Liver (tissue), 3 donors: ENCODE measurements at regions not wholly inside any gene's neighbourhood (a gene's known extent, or its start where the extent isn't known, plus 50 kb on each side); places are given as distances from the start of the nearest gene placed in this dataset.

Source experiments
- CTCF ChIP-seq: fragments of 150-350 bp; IDR thresholded peaks from 2 replicates; pipeline ENCODE4 v1.5.1; 2017; ENCODE audit warnings: improper control_type of control experiment, low read depth, low read length; ENCODE audit not compliant: missing input control
- FOXA1 ChIP-seq: IDR thresholded peaks from 2 replicates; pipeline ENCODE4 v1.6.1; 2016; ENCODE audit warnings: antibody characterized with exemption
- JUND ChIP-seq, 2 donors: IDR thresholded peaks; 2 replicates each; pipeline ENCODE4 v1.6.1; 2016; ENCODE audit warnings: antibody characterized with exemption in 2 of 2
- MAX ChIP-seq: IDR thresholded peaks from 2 replicates; pipeline ENCODE4 v1.6.1; 2016; ENCODE audit warnings: antibody characterized with exemption
- NR2F2 ChIP-seq: IDR thresholded peaks from 2 replicates; pipeline ENCODE4 v1.6.1; 2016; ENCODE audit warnings: antibody characterized with exemption
- RAD21 ChIP-seq, 2 donors: IDR thresholded peaks; 2 replicates each; pipeline ENCODE4 v1.6.1; 2016; ENCODE audit warnings: antibody characterized with exemption in 2 of 2, mild to moderate bottlenecking in 2 of 2
- REST ChIP-seq: IDR thresholded peaks from 2 replicates; pipeline ENCODE4 v1.6.1; 2016; ENCODE audit warnings: antibody characterized with exemption, mild to moderate bottlenecking
- donor health status: healthy.
- donor health status: healthy.

- TF ChIP-seq NR2F2 (no peak), MAX (no peak), CTCF (no peak), REST (no peak), FOXA1 (no peak), RAD21 (IDR thresholded peaks at IDR 0.05) (no peak), JUND (IDR thresholded peaks at IDR 0.05) (no peak)
Observed at GRCh38 chr3:105253225-105253624, 113.5 kb upstream of the ALCAM start.
